ENCODE measurements at regions not wholly inside any gene's neighbourhood (a gene's known extent, or its start where the extent isn't known, plus 50 kb on each side); places are given as distances from the start of the nearest gene placed in this dataset.

DNA sequence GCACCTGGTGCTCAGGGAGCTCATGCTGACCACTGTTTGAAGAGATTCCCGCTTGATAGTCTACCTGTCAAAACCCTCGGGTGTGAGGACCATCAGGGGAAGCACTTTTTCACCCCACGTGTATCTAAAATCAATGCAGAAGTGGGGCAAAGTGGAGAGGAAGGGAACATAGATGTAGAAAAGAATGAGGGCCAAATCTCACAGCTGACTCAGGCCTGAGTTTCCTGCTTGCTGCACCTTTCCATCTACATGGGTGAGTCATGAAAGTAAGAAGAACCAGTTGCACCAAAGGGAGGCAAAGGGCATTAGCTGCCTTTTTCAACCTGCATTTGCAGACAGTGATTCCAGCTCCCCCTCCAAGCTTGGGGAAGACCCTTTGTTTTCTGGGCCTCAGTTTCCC lies 100.2 kb upstream of the MYCN start:
- 58 to 80% methylated on average over 3 of the region's 3 CpGs for WGBS, 2 donors
- intact Hi-C loops (cut with DNase I): no loop called here
- peaks cover 0 to 31% (median 4%) of the 10 kb centered on the region in 3 donors for H3K4me1 ChIP-seq
- DNase-seq: no peak
- H3K27me3 ChIP-seq: no peaks in the 10 kb centered on the region
- H3K36me3 ChIP-seq: no peaks in the 10 kb centered on the region
- H3K9me3 ChIP-seq: no peaks in the 10 kb centered on the region
- TF ChIP-seq CTCF (IDR thresholded peaks at IDR 0.05) (no peak), POLR2A (IDR thresholded peaks at IDR 0.05) (no peak)
- H3K4me3 ChIP-seq: no peak overlapping the region
- peak overlapping the region in 2 of 4 donors; percentile 24 to 56 for H3K27ac ChIP-seq

DNA sequence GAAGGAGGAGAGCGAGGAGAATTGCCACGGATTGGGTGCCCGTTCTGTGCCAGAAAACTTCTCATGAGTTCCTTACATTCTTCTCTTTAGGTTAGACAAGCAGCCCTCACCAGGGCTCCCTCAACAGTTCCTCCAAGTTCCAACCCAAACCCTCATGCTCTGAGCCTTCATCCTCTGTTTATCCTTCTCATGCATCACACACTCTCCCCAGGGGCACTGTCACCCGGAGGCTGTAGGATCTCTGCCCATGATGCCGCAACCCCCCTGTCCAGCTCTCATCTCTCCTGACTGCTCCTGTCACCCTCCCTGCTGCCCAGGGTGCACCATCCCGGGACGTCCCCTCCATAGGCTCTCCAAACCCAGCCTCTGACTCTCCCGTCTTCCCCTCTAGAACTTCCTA lies 99.4 kb upstream of the MYCN start:
- H3K27me3 ChIP-seq: no peaks in the 10 kb centered on the region
- H3K36me3 ChIP-seq: no peaks in the 10 kb centered on the region
- 85 to 91% methylated on average over 8 of the region's 8 CpGs for WGBS, 2 donors
- H3K4me1 ChIP-seq: peaks cover 0 to 31% (median 4%) of the 10 kb centered on the region in 3 donors
- H3K27ac ChIP-seq: no peak overlapping the region
- H3K4me3 ChIP-seq: no peak overlapping the region
- no peak for DNase-seq
- no peaks in the 10 kb centered on the region for H3K9me3 ChIP-seq
- no peak for TF ChIP-seq POLR2A (IDR thresholded peaks at IDR 0.05)
- TF ChIP-seq CTCF (IDR thresholded peaks at IDR 0.05): no peak
- intact Hi-C loops (cut with DNase I): no loop called here

GRCh38 chr2:15841776-15842560 lies 98.4 kb upstream of the MYCN start:
- H3K27me3 ChIP-seq: no peaks in the 10 kb centered on the region
- no peak overlapping the region for H3K4me3 ChIP-seq
- intact Hi-C loops (cut with DNase I): no loop called here
- TF ChIP-seq POLR2A (IDR thresholded peaks at IDR 0.05): no peak
- TF ChIP-seq CTCF (IDR thresholded peaks at IDR 0.05): no peak
- H3K27ac ChIP-seq: no peak overlapping the region
- no peaks in the 10 kb centered on the region for H3K36me3 ChIP-seq
- peaks cover 0 to 31% (median 4%) of the 10 kb centered on the region in 3 donors for H3K4me1 ChIP-seq
- WGBS, 2 donors: 67 to 68% methylated on average over 11 of the region's 12 CpGs
- DNase-seq: no peak
- no peaks in the 10 kb centered on the region for H3K9me3 ChIP-seq

- TF ChIP-seq CTCF (IDR thresholded peaks at IDR 0.05) (no peak), POLR2A (IDR thresholded peaks at IDR 0.05) (no peak)
- Histone ChIP-seq H3K4me1 (peaks cover 0 to 31% (median 4%) of the 10 kb centered on the region in 3 donors), H3K4me3 (no peak overlapping the region), H3K27ac (no peak overlapping the region), H3K27me3 (no peaks in the 10 kb centered on the region), H3K9me3 (no peaks in the 10 kb centered on the region), H3K36me3 (no peaks in the 10 kb centered on the region)
- intact Hi-C loops (cut with DNase I): no loop called here
- 72 to 92% methylated on average over 11 to 13 of the region's 34 CpGs for WGBS, 2 donors
- no peak for DNase-seq
Measured at GRCh38 chr2:15842758-15843666, 97.3 kb upstream of the MYCN start.
